ENCODE measurements at regions not wholly inside any gene's neighbourhood (a gene's known extent, or its start where the extent isn't known, plus 50 kb on each side); places are given as distances from the start of the nearest gene placed in this dataset.

- Histone ChIP-seq H3K27me3 (ENCODE audit: low read length) (no peaks in the 10 kb centered on the region), H3K9ac (ENCODE audit: low read length) (no peak overlapping the region), H3K9me2 (replicated peaks; ENCODE audit: insufficient read depth, low read length) (no peaks in the 10 kb centered on the region), H3K9me3 (ENCODE audit: insufficient read depth, low read length) (no peaks in the 10 kb centered on the region), H3F3A (ENCODE audit: insufficient read depth) (no peaks in the 10 kb centered on the region), H4K20me1 (ENCODE audit: low read depth, low read length) (no peaks in the 10 kb centered on the region), H3K27ac (ENCODE audit: low read depth, low read length) (no peak overlapping the region), H3K4me2 (ENCODE audit: low read depth, low read length, poor library complexity, severe bottlenecking) (no peak overlapping the region), H3K4me3 (ENCODE audit: insufficient read depth, low read length, poor library complexity, severe bottlenecking) (no peak overlapping the region), H2AFZ (ENCODE audit: low read depth, low read length, severe bottlenecking) (no peak overlapping the region), H3K36me3 (ENCODE audit: low read length) (no peaks in the 10 kb centered on the region), H3K79me2 (ENCODE audit: insufficient read depth, low read length) (no peaks in the 10 kb centered on the region)
- TF ChIP-seq CTCF (IDR thresholded peaks at IDR 0.05; ENCODE audit: insufficient read depth, low read length, poor library complexity, severe bottlenecking) = no peak
- TF ChIP-seq EZH2phosphoT487 (conservative IDR thresholded peaks at IDR 0.05; ENCODE audit: low read length) = no peak
These were observed 151.7 kb downstream of the NUAK1 start for GRCh38 chr12:105986779-105987684.

- H3K79me2 ChIP-seq (ENCODE audit: insufficient read depth, low read length) = no peaks in the 10 kb centered on the region
- no peaks in the 10 kb centered on the region for H3K36me3 ChIP-seq (ENCODE audit: low read length)
- no peaks in the 10 kb centered on the region for H3K9me3 ChIP-seq (ENCODE audit: insufficient read depth, low read length)
- H3K27ac ChIP-seq (ENCODE audit: low read depth, low read length) = no peak overlapping the region
- no peak overlapping the region for H3K9ac ChIP-seq (ENCODE audit: low read length)
- no peak overlapping the region for H3K4me3 ChIP-seq (ENCODE audit: insufficient read depth, low read length, poor library complexity, severe bottlenecking)
- H3F3A ChIP-seq (ENCODE audit: insufficient read depth) = no peaks in the 10 kb centered on the region
- no peak overlapping the region for H3K4me2 ChIP-seq (ENCODE audit: low read depth, low read length, poor library complexity, severe bottlenecking)
- H2AFZ ChIP-seq (ENCODE audit: low read depth, low read length, severe bottlenecking) = no peak overlapping the region
- no peak for TF ChIP-seq EZH2phosphoT487 (conservative IDR thresholded peaks at IDR 0.05; ENCODE audit: low read length)
- TF ChIP-seq CTCF (IDR thresholded peaks at IDR 0.05; ENCODE audit: insufficient read depth, low read length, poor library complexity, severe bottlenecking) = no peak
- H3K9me2 ChIP-seq (replicated peaks; ENCODE audit: insufficient read depth, low read length) = no peaks in the 10 kb centered on the region
- H3K27me3 ChIP-seq (ENCODE audit: low read length) = no peaks in the 10 kb centered on the region
- H4K20me1 ChIP-seq (ENCODE audit: low read depth, low read length) = no peaks in the 10 kb centered on the region
These were observed 151.1 kb downstream of the NUAK1 start for GRCh38 chr12:105987685-105988035.

GRCh38 chr12:105992849-105993740 is 145.7 kb downstream of the NUAK1 start:
- H3K9me3 ChIP-seq (ENCODE audit: insufficient read depth, low read length) = no peaks in the 10 kb centered on the region
- H3K4me3 ChIP-seq (ENCODE audit: insufficient read depth, low read length, poor library complexity, severe bottlenecking) = no peak overlapping the region
- no peaks in the 10 kb centered on the region for H3F3A ChIP-seq (ENCODE audit: insufficient read depth)
- TF ChIP-seq CTCF (IDR thresholded peaks at IDR 0.05; ENCODE audit: insufficient read depth, low read length, poor library complexity, severe bottlenecking) (no peak), EZH2phosphoT487 (conservative IDR thresholded peaks at IDR 0.05; ENCODE audit: low read length) (no peak)
- H3K9me2 ChIP-seq (replicated peaks; ENCODE audit: insufficient read depth, low read length) = no peaks in the 10 kb centered on the region
- H3K79me2 ChIP-seq (ENCODE audit: insufficient read depth, low read length) = no peaks in the 10 kb centered on the region
- no peaks in the 10 kb centered on the region for H4K20me1 ChIP-seq (ENCODE audit: low read depth, low read length)
- no peaks in the 10 kb centered on the region for H3K27me3 ChIP-seq (ENCODE audit: low read length)
- no peaks in the 10 kb centered on the region for H3K36me3 ChIP-seq (ENCODE audit: low read length)
- no peak overlapping the region for H3K9ac ChIP-seq (ENCODE audit: low read length)
- no peak overlapping the region for H2AFZ ChIP-seq (ENCODE audit: low read depth, low read length, severe bottlenecking)
- H3K4me2 ChIP-seq (ENCODE audit: low read depth, low read length, poor library complexity, severe bottlenecking) = no peak overlapping the region
- no peak overlapping the region for H3K27ac ChIP-seq (ENCODE audit: low read depth, low read length)
